AG09319 (cell line): ENCODE measurements at regions not wholly inside any gene's neighbourhood (a gene's known extent, or its start where the extent isn't known, plus 50 kb on each side); places are given as distances from the start of the nearest gene placed in this dataset.

ENCODE experiments used
- DNase-seq: peaks from one replicate; pipeline ENCODE4 v3.0.0-alpha.2; 2010; ENCODE audit warnings: low read depth; ENCODE audit errors: extremely low read depth
- CTCF ChIP-seq: IDR thresholded peaks from 2 replicates; pipeline ENCODE4 v1.5.1; 2011; ENCODE audit warnings: low read depth, mild to moderate bottlenecking, inconsistent platforms, low read length, moderate library complexity

- no peak for DNase-seq
- TF ChIP-seq CTCF = no peak
Observed at GRCh38 chr5:111676926-111677415, 80.0 kb downstream of the NREP start.

GRCh38 chr5:111676466-111676865, 80.5 kb downstream of the NREP start:
- DNase-seq = no peak
- no peak for TF ChIP-seq CTCF

- DNase-seq = no peak
- TF ChIP-seq CTCF = no peak
Observed at GRCh38 chr5:111675201-111675934, 81.6 kb downstream of the NREP start.

GRCh38 chr5:111673891-111674626, 82.9 kb downstream of the NREP start:
- TF ChIP-seq CTCF = no peak
- no peak for DNase-seq

GRCh38 chr5:111672099-111672498, 84.9 kb downstream of the NREP start:
- no peak for DNase-seq
- TF ChIP-seq CTCF = no peak

GRCh38 chr5:111670826-111671492, 86.0 kb downstream of the NREP start:
- TF ChIP-seq CTCF = no peak
- DNase-seq = no peak
